ENCODE measurements at regions not wholly inside any gene's neighbourhood (a gene's known extent, or its start where the extent isn't known, plus 50 kb on each side); places are given as distances from the start of the nearest gene placed in this dataset.

GRCh38 chr6:96468281-96468680, 53.3 kb upstream of the UFL1 start:
- TF ChIP-seq, protein P1, sequence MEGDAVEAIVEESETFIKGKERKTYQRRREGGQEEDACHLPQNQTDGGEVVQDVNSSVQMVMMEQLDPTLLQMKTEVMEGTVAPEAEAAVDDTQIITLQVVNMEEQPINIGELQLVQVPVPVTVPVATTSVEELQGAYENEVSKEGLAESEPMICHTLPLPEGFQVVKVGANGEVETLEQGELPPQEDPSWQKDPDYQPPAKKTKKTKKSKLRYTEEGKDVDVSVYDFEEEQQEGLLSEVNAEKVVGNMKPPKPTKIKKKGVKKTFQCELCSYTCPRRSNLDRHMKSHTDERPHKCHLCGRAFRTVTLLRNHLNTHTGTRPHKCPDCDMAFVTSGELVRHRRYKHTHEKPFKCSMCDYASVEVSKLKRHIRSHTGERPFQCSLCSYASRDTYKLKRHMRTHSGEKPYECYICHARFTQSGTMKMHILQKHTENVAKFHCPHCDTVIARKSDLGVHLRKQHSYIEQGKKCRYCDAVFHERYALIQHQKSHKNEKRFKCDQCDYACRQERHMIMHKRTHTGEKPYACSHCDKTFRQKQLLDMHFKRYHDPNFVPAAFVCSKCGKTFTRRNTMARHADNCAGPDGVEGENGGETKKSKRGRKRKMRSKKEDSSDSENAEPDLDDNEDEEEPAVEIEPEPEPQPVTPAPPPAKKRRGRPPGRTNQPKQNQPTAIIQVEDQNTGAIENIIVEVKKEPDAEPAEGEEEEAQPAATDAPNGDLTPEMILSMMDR (IDR thresholded peaks at IDR 0.05; ENCODE audit: insufficient read depth, low read depth, low read length), result no peak
- no peak for TF ChIP-seq EZH2 (IDR thresholded peaks at IDR 0.05; ENCODE audit: insufficient read depth, low read length)

Data from astrocyte (in vitro differentiated cells and primary cell).